ENCODE measurements at regions not wholly inside any gene's neighbourhood (a gene's known extent, or its start where the extent isn't known, plus 50 kb on each side); places are given as distances from the start of the nearest gene placed in this dataset.

DNA sequence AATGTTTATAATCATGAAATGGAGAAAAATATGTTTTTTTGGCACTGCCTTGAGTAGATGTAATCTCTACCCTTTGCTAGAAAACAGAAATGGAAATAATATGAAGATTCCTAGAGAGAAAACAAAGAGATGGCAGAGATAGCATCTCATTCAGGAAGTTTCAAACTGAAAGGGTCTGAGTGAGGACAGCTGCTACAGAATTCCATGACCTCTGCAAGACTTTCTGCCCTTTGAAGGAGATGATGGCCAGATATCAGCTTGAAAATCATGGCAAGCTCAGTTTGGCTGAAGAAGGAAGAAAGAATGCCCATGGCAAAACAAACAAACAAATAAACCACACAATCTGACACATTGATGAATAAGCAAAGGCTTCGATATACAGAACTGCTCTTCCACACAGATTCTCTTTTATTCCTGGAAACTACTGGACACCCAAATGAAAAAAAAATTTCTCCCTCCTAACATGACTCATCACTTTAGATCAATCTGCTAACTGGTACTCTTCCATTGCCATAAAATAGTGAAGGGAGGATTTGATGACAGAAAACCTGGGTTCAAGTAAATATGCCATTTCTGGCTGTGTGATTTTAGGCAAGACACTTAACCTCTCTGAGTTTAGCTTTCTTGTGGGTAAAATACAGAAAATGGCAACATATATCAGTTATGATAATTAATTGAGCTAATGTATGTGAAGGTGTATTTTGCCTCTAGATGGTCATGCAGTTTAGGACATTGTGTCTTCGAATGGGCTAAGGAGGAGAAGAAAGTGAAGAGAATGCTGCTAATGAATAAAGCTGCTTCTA, 105.9 kb upstream of the SPACA1 start:
- Histone ChIP-seq H3K36me3 (ENCODE audit: control insufficient read depth in 3 of 3, insufficient read depth in 3 of 3, low read length in 3 of 3) (no peaks in the 10 kb centered on the region), H3K27me3 (ENCODE audit: control insufficient read depth in 3 of 3, insufficient read depth in 3 of 3, low read length in 3 of 3) (no peaks in the 10 kb centered on the region), H3K4me3 (ENCODE audit: low read length in 3 of 3) (no peak overlapping the region), H3K9ac (ENCODE audit: low read depth in 1 of 3, low read length in 3 of 3) (no peak overlapping the region), H3K27ac (ENCODE audit: low read depth, low read length) (no peak overlapping the region), H3K9me3 (ENCODE audit: control insufficient read depth in 3 of 3, low read length in 3 of 3) (no peaks in the 10 kb centered on the region), H3K4me1 (ENCODE audit: control insufficient read depth in 3 of 3, insufficient read depth in 3 of 3, low read length in 3 of 3) (peaks cover 5 to 16% (median 11%) of the 10 kb centered on the region in 3 donors)

DNA sequence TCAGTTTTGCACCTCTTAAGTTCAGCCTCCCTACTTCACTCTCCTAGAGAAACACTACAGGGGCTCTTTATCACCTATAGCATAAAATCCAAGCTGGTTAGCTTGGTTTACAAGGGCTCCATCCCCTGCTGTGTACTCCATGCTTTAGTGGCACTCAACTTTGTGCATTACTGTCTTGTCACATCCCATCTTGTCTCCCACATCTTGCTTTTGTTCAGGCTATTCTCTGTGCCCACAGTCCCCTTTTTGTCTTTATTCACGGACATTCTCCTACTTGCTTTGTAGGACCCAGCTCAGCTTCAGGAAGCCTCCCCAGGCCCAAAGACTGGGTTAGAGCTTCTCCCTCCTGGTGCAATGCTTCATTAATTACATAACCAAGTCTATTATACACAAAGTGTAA, 107.9 kb upstream of the SPACA1 start:
- Histone ChIP-seq H3K9ac (ENCODE audit: low read depth in 1 of 3, low read length in 3 of 3) (no peak overlapping the region), H3K4me3 (ENCODE audit: low read length in 3 of 3) (no peak overlapping the region), H3K9me3 (ENCODE audit: control insufficient read depth in 3 of 3, low read length in 3 of 3) (no peaks in the 10 kb centered on the region), H3K27me3 (ENCODE audit: control insufficient read depth in 3 of 3, insufficient read depth in 3 of 3, low read length in 3 of 3) (no peaks in the 10 kb centered on the region), H3K27ac (ENCODE audit: low read depth, low read length) (no peak overlapping the region), H3K36me3 (ENCODE audit: control insufficient read depth in 3 of 3, insufficient read depth in 3 of 3, low read length in 3 of 3) (no peaks in the 10 kb centered on the region), H3K4me1 (ENCODE audit: control insufficient read depth in 3 of 3, insufficient read depth in 3 of 3, low read length in 3 of 3) (peaks cover 0 to 5% (median under 1%) of the 10 kb centered on the region in 3 donors)

DNA sequence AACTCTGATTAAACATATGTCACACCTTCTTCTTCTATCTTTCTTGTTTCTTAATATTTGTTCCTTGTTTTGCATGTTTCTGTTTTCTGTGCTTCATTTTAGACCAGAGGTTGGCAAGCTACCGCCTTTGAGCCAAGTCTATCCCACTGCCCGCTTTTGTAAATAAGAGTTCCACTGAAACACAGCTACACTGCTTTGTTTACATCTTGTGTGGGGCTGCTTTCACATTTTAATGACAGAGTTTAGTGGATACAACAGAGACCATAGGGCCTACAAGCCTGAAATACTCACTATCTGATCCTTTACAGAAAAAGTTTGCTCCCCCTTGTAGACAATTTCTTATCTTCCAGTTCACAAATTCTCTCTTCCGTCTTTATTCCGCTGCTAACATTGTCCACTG, 109.4 kb upstream of the SPACA1 start:
- H3K4me1 ChIP-seq (ENCODE audit: control insufficient read depth in 3 of 3, insufficient read depth in 3 of 3, low read length in 3 of 3), result no peaks in the 10 kb centered on the region
- no peaks in the 10 kb centered on the region for H3K9me3 ChIP-seq (ENCODE audit: control insufficient read depth in 3 of 3, low read length in 3 of 3)
- no peak overlapping the region for H3K4me3 ChIP-seq (ENCODE audit: low read length in 3 of 3)
- no peaks in the 10 kb centered on the region for H3K36me3 ChIP-seq (ENCODE audit: control insufficient read depth in 3 of 3, insufficient read depth in 3 of 3, low read length in 3 of 3)
- no peaks in the 10 kb centered on the region for H3K27me3 ChIP-seq (ENCODE audit: control insufficient read depth in 3 of 3, insufficient read depth in 3 of 3, low read length in 3 of 3)
- no peak overlapping the region for H3K9ac ChIP-seq (ENCODE audit: low read depth in 1 of 3, low read length in 3 of 3)
- no peak overlapping the region for H3K27ac ChIP-seq (ENCODE audit: low read depth, low read length)

DNA sequence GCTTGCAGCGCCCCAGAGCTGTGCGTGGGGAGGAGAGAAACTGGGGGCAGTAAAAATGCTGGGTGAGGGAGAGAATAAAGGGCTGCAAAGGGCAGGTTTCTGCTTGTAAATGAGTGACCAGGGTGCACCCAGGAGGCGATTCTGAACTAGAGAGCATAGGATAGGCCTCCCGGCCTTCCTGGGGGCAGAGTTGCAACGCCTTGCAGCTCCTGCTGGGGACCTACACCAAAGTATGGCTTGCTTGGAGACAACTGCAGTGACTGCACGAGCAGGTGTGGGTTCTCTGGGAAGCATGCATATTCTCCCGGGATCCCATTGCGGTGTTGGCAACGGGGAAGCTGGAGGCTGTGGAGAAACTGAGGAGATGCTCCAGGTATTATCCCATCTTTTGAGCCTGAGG, 111.6 kb upstream of the SPACA1 start:
- H3K27me3 ChIP-seq (ENCODE audit: control insufficient read depth in 3 of 3, insufficient read depth in 3 of 3, low read length in 3 of 3), result no peaks in the 10 kb centered on the region
- no peaks in the 10 kb centered on the region for H3K4me1 ChIP-seq (ENCODE audit: control insufficient read depth in 3 of 3, insufficient read depth in 3 of 3, low read length in 3 of 3)
- no peaks in the 10 kb centered on the region for H3K9me3 ChIP-seq (ENCODE audit: control insufficient read depth in 3 of 3, low read length in 3 of 3)
- H3K9ac ChIP-seq (ENCODE audit: low read depth in 1 of 3, low read length in 3 of 3), result no peak overlapping the region
- no peaks in the 10 kb centered on the region for H3K36me3 ChIP-seq (ENCODE audit: control insufficient read depth in 3 of 3, insufficient read depth in 3 of 3, low read length in 3 of 3)
- H3K4me3 ChIP-seq (ENCODE audit: low read length in 3 of 3), result no peak overlapping the region
- H3K27ac ChIP-seq (ENCODE audit: low read depth, low read length), result no peak overlapping the region

DNA sequence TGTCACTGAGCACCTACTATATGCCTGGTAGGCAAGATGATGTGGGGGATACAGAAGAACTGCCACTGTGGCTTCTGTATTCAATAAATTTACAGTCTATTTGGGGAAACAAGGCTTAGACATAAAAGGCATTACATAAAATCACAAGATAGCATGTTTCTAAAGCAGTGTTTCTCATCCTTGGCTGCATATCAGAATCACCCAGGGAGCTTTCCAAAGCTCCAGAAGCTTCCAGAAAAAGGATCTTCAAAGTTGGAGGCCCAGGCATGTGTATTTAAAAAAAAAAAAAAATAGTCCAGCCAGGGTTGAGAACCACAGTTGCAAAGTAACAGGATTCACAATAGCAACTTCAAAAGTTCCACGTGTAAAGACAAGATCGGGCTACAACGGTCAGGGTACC, 112.4 kb upstream of the SPACA1 start:
- no peaks in the 10 kb centered on the region for H3K9me3 ChIP-seq (ENCODE audit: control insufficient read depth in 3 of 3, low read length in 3 of 3)
- no peak overlapping the region for H3K9ac ChIP-seq (ENCODE audit: low read depth in 1 of 3, low read length in 3 of 3)
- H3K4me1 ChIP-seq (ENCODE audit: control insufficient read depth in 3 of 3, insufficient read depth in 3 of 3, low read length in 3 of 3), result no peaks in the 10 kb centered on the region
- no peaks in the 10 kb centered on the region for H3K27me3 ChIP-seq (ENCODE audit: control insufficient read depth in 3 of 3, insufficient read depth in 3 of 3, low read length in 3 of 3)
- H3K4me3 ChIP-seq (ENCODE audit: low read length in 3 of 3), result no peak overlapping the region
- no peak overlapping the region for H3K27ac ChIP-seq (ENCODE audit: low read depth, low read length)
- no peaks in the 10 kb centered on the region for H3K36me3 ChIP-seq (ENCODE audit: control insufficient read depth in 3 of 3, insufficient read depth in 3 of 3, low read length in 3 of 3)

DNA sequence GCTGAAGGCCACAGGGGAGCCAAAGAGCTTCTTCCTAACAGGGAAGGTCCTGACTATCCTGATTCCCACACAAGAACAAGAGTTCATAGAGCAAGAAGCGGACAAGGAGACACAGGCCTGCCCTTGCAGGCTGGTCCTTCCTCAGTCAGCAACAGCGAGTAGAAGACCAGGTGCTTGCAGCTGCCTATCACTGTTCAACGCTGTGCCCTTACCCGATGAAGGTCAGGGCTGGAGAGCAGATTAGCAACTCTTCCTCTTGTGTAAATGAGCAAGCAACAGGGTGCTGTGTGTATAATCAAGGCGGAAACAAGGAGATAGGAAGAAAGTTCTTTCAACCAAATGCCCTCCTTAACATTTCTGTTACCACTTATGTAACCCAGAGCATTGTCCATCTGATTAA, 115.3 kb upstream of the SPACA1 start:
- Histone ChIP-seq H3K9ac (ENCODE audit: low read depth in 1 of 3, low read length in 3 of 3) (no peak overlapping the region), H3K4me1 (ENCODE audit: control insufficient read depth in 3 of 3, insufficient read depth in 3 of 3, low read length in 3 of 3) (peaks cover 0 to 6% (median 0%) of the 10 kb centered on the region in 3 donors), H3K36me3 (ENCODE audit: control insufficient read depth in 3 of 3, insufficient read depth in 3 of 3, low read length in 3 of 3) (no peaks in the 10 kb centered on the region), H3K27me3 (ENCODE audit: control insufficient read depth in 3 of 3, insufficient read depth in 3 of 3, low read length in 3 of 3) (no peaks in the 10 kb centered on the region), H3K9me3 (ENCODE audit: control insufficient read depth in 3 of 3, low read length in 3 of 3) (no peaks in the 10 kb centered on the region), H3K4me3 (ENCODE audit: low read length in 3 of 3) (no peak overlapping the region), H3K27ac (ENCODE audit: low read depth, low read length) (no peak overlapping the region)

DNA sequence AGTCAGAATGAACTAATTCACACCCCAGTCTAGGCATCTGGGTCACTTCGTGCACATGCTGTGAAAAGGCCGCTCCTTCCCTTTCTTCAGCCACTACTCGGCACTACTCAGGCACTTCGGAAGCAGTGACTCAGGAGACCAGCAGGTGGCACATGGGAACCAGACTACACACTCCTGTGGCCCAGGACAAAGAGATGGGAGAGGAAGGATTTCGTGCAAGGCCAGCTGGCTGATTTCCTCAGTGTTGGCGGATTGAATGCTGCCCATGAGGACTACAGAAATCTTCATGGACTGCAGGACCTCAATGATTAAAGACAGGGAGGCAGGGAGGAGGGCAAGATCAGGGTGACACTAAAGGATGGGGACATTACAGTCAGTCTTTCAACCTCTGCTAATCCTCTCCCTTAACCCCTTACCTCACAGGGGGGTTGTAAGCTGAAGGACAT, 117.8 kb upstream of the SPACA1 start:
- H3K36me3 ChIP-seq (ENCODE audit: control insufficient read depth in 3 of 3, insufficient read depth in 3 of 3, low read length in 3 of 3), result no peaks in the 10 kb centered on the region
- H3K4me1 ChIP-seq (ENCODE audit: control insufficient read depth in 3 of 3, insufficient read depth in 3 of 3, low read length in 3 of 3), result peaks cover 2 to 11% (median 10%) of the 10 kb centered on the region in 3 donors
- H3K4me3 ChIP-seq (ENCODE audit: low read length in 3 of 3), result no peak overlapping the region
- H3K9me3 ChIP-seq (ENCODE audit: control insufficient read depth in 3 of 3, low read length in 3 of 3), result no peaks in the 10 kb centered on the region
- no peaks in the 10 kb centered on the region for H3K27me3 ChIP-seq (ENCODE audit: control insufficient read depth in 3 of 3, insufficient read depth in 3 of 3, low read length in 3 of 3)
- H3K9ac ChIP-seq (ENCODE audit: low read depth in 1 of 3, low read length in 3 of 3), result peak overlapping the region in 2 of 3 donors; percentile 19 to 53
- H3K27ac ChIP-seq (ENCODE audit: low read depth, low read length), result no peak overlapping the region

DNA sequence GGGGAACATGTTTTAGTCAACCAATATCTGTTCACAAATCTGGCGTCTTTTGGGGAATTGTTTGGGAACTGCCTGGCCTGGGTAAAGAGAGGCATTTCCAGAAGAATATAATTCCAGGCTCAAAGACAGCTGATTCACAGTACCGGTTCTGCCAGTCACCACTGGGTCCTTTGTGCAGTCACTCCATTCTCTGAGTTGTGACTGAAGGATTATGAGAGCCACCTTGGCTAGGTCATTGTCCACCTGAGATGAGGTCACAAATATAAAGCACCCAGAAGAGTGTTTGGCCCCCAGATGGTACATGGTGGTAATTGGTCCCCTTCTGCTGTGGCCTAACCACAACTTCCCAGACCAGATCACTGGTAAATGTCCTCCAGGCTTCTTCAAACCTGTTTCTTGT, 121.0 kb upstream of the SPACA1 start:
- Histone ChIP-seq H3K9me3 (ENCODE audit: control insufficient read depth in 3 of 3, low read length in 3 of 3) (no peaks in the 10 kb centered on the region), H3K27me3 (ENCODE audit: control insufficient read depth in 3 of 3, insufficient read depth in 3 of 3, low read length in 3 of 3) (no peaks in the 10 kb centered on the region), H3K9ac (ENCODE audit: low read depth in 1 of 3, low read length in 3 of 3) (no peak overlapping the region), H3K27ac (ENCODE audit: low read depth, low read length) (no peak overlapping the region), H3K4me3 (ENCODE audit: low read length in 3 of 3) (no peak overlapping the region), H3K4me1 (ENCODE audit: control insufficient read depth in 3 of 3, insufficient read depth in 3 of 3, low read length in 3 of 3) (peaks cover 2 to 11% (median 10%) of the 10 kb centered on the region in 3 donors), H3K36me3 (ENCODE audit: control insufficient read depth in 3 of 3, insufficient read depth in 3 of 3, low read length in 3 of 3) (no peaks in the 10 kb centered on the region)

DNA sequence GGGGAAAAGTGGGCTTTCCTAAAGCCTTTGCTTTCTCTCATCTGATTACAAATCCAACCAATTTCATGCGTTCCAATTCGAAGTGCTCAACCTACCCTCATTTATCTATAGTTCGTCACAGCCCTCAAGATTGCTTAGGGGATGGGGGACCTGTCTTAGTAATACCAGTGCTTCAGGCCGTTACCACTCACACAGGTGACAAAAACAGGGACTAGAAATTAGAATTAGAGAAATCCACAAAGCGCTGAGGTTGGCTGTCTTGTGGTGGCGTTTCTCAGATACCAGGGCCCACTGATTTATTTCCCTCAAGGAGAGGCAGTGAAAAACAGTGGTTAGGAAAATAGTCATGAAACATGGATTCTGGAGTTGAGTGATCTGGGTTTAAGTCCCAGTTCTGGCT, 121.6 kb upstream of the SPACA1 start:
- Histone ChIP-seq H3K4me3 (ENCODE audit: low read length in 3 of 3) (no peak overlapping the region), H3K9me3 (ENCODE audit: control insufficient read depth in 3 of 3, low read length in 3 of 3) (no peaks in the 10 kb centered on the region), H3K36me3 (ENCODE audit: control insufficient read depth in 3 of 3, insufficient read depth in 3 of 3, low read length in 3 of 3) (no peaks in the 10 kb centered on the region), H3K27ac (ENCODE audit: low read depth, low read length) (peak overlapping the region; percentile 15), H3K27me3 (ENCODE audit: control insufficient read depth in 3 of 3, insufficient read depth in 3 of 3, low read length in 3 of 3) (no peaks in the 10 kb centered on the region), H3K4me1 (ENCODE audit: control insufficient read depth in 3 of 3, insufficient read depth in 3 of 3, low read length in 3 of 3) (peaks cover 2 to 11% (median 10%) of the 10 kb centered on the region in 3 donors), H3K9ac (ENCODE audit: low read depth in 1 of 3, low read length in 3 of 3) (no peak overlapping the region)

DNA sequence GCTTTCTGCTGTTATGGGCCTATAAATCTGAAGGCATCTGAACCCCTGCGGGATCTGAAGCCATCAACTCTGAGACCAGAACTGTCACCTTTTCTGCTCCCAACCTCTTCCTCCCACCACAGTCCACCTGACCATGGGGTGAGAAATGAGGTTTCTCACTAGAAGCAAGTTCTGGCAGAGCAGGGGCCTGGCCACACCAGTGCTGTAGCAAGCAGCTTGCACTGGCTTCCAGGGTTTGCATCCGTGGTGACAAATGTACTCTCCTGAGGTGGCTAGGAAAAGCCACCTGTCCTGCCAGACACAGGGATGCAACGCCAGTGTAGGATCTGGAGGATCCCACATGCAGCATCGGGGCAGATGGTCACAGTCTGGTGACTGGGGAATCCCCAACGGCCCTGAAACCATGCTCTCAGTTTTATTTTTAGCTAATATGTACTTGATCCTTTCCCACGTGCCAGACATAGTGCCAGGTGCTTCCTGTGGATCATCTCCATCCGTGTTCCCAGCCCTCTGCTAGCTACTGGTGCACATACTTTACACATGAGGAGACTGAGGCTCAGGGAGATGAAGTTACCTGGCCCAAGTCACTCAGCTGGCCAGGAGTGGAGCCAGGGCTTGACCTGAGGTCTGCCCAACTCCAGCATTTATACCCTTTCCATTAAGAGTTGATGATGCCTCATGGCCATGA, 122.1 kb upstream of the SPACA1 start:
- Histone ChIP-seq H3K4me3 (ENCODE audit: low read length in 3 of 3) (no peak overlapping the region), H3K4me1 (ENCODE audit: control insufficient read depth in 3 of 3, insufficient read depth in 3 of 3, low read length in 3 of 3) (peaks cover 2 to 11% (median 10%) of the 10 kb centered on the region in 3 donors), H3K36me3 (ENCODE audit: control insufficient read depth in 3 of 3, insufficient read depth in 3 of 3, low read length in 3 of 3) (no peaks in the 10 kb centered on the region), H3K27ac (ENCODE audit: low read depth, low read length) (peak overlapping the region; percentile 15), H3K9ac (ENCODE audit: low read depth in 1 of 3, low read length in 3 of 3) (peak overlapping the region in 1 of 3 donors; percentile 25), H3K27me3 (ENCODE audit: control insufficient read depth in 3 of 3, insufficient read depth in 3 of 3, low read length in 3 of 3) (no peaks in the 10 kb centered on the region), H3K9me3 (ENCODE audit: control insufficient read depth in 3 of 3, low read length in 3 of 3) (no peaks in the 10 kb centered on the region)
